IMR-90 (cell line): ENCODE measurements at regions not wholly inside any gene's neighbourhood (a gene's known extent, or its start where the extent isn't known, plus 50 kb on each side); places are given as distances from the start of the nearest gene placed in this dataset.

ENCODE experiments used
- ATAC-seq: fragments of 200-7000 bp; cut with Tn5 transposase; 2 replicates; pipeline ENCODE4 v1.9.1; 2020; ENCODE audit warnings: low read depth, mild to moderate bottlenecking, moderate library complexity
- BruUV-seq: library from RNA; stranded (reverse); fragments of 400-500 nt; replicated peaks from 2 replicates; lab custom pipeline; 2021; lab: Mats Ljungman, UMichigan
- CTCF ChIA-PET: fragments of 300-600 bp; formaldehyde crosslinking; extraction: SDS; loops from one replicate; lab custom pipeline; 2021; ENCODE audit warnings: antibody characterized with exemption; lab: Yijun Ruan, JAX
- POLR2A ChIA-PET: fragments of 300-600 bp; sonication (Branson Sonifier 250); formaldehyde crosslinking; loops from one replicate; lab custom pipeline; 2022; ENCODE audit warnings: antibody characterized with exemption; ENCODE audit not compliant: unreplicated experiment; lab: Charles Lee
- DNase-seq: peaks from one replicate; pipeline ENCODE4 v3.0.0; 2013
- H2AFZ ChIP-seq: replicated peaks from 2 replicates; pipeline ENCODE3; 2013; ENCODE audit warnings: low read length, mild to moderate bottlenecking; ENCODE audit not compliant: poor library complexity
- H2AK5ac ChIP-seq: 2 replicates; pipeline ENCODE4 v1.6.1; 2013; ENCODE audit warnings: low read depth, low read length, inconsistent platforms
- H2AK9ac ChIP-seq: replicated peaks from 2 replicates; pipeline ENCODE3; 2013; ENCODE audit warnings: mild to moderate bottlenecking, low read depth, low read length, moderate library complexity; ENCODE audit not compliant: poor library complexity
- H2BK120ac ChIP-seq: 2 replicates; pipeline ENCODE4 v1.6.1; 2013; ENCODE audit warnings: low read depth, low read length, inconsistent platforms
- H2BK15ac ChIP-seq: 3 replicates; pipeline ENCODE4 v1.6.1; 2013; ENCODE audit warnings: low read depth, low read length, inconsistent platforms
- H2BK20ac ChIP-seq: 2 replicates; pipeline ENCODE4 v1.6.1; 2013; ENCODE audit warnings: low read depth, mild to moderate bottlenecking, inconsistent platforms, low read length, moderate library complexity
- H2BK5ac ChIP-seq: 2 replicates; pipeline ENCODE4 v1.6.1; 2013; ENCODE audit warnings: mild to moderate bottlenecking, low read depth, low read length, inconsistent platforms; ENCODE audit not compliant: poor library complexity, severe bottlenecking
- H3K14ac ChIP-seq: replicated peaks from 2 replicates; pipeline ENCODE4 v1.6.1; 2013; ENCODE audit warnings: low read depth, low read length, inconsistent platforms
- H3K18ac ChIP-seq: 2 replicates; pipeline ENCODE4 v1.6.1; 2013; ENCODE audit warnings: low read depth, low read length, control low read depth
- H3K23ac ChIP-seq: 2 replicates; pipeline ENCODE4 v1.6.1; 2013; ENCODE audit warnings: low read depth, low read length, inconsistent platforms
- H3K27ac ChIP-seq: 2 replicates; pipeline ENCODE4 v1.5.1; 2013; ENCODE audit warnings: mild to moderate bottlenecking, control low read depth, low read length; ENCODE audit not compliant: insufficient read depth
- H3K27me3 ChIP-seq: 2 replicates; pipeline ENCODE4 v1.6.1; 2013; ENCODE audit warnings: low read length; ENCODE audit not compliant: control insufficient read depth, insufficient read depth
- H3K36me3 ChIP-seq: 2 replicates; pipeline ENCODE4 v1.6.1; 2013; ENCODE audit warnings: low read length, mixed read lengths; ENCODE audit not compliant: control insufficient read depth, insufficient read depth
- H3K4ac ChIP-seq: 2 replicates; pipeline ENCODE4 v1.6.1; 2013; ENCODE audit warnings: low read depth, low read length, inconsistent platforms
- H3K4me1 ChIP-seq: 2 replicates; pipeline ENCODE4 v1.6.1; 2013; ENCODE audit warnings: low read length, mixed read lengths; ENCODE audit not compliant: control insufficient read depth, insufficient read depth
- H3K4me2 ChIP-seq: 2 replicates; pipeline ENCODE4 v1.6.1; 2013; ENCODE audit warnings: low read depth, mild to moderate bottlenecking, control low read depth, low read length, moderate library complexity
- H3K4me3 ChIP-seq: 2 replicates; pipeline ENCODE4 v1.5.1; 2013; ENCODE audit warnings: low read depth, mild to moderate bottlenecking, control low read depth, low read length, moderate library complexity; ENCODE audit not compliant: insufficient read depth
- H3K56ac ChIP-seq: 2 replicates; pipeline ENCODE4 v1.6.1; 2013; ENCODE audit warnings: low read length, inconsistent platforms; ENCODE audit not compliant: insufficient read depth; ENCODE audit errors: extremely low read depth
- H3K79me1 ChIP-seq, 2 experiments: 2 replicates each; pipeline ENCODE4 v1.6.1; 2013; ENCODE audit warnings: low read length in 2 of 2, inconsistent platforms in 1 of 2, low read depth in 1 of 2
- H3K9ac ChIP-seq: 2 replicates; pipeline ENCODE4 v1.6.1; 2013; ENCODE audit warnings: low read depth, low read length, control low read depth
- H3K9me1 ChIP-seq: 2 replicates; pipeline ENCODE4 v1.6.1; 2013; ENCODE audit warnings: low read length, inconsistent platforms; ENCODE audit not compliant: insufficient read depth
- H3K9me3 ChIP-seq: 2 replicates; pipeline ENCODE4 v1.6.1; 2013; ENCODE audit warnings: low read length; ENCODE audit not compliant: control insufficient read depth, insufficient read depth
- H4K20me1 ChIP-seq: 2 replicates; pipeline ENCODE4 v1.6.1; 2013; ENCODE audit warnings: low read length, inconsistent platforms; ENCODE audit not compliant: insufficient read depth
- H4K5ac ChIP-seq: 2 replicates; pipeline ENCODE4 v1.6.1; 2013; ENCODE audit warnings: mild to moderate bottlenecking, low read depth, low read length, control low read depth
- H4K8ac ChIP-seq, 2 experiments: 2 replicates each; pipeline ENCODE4 v1.6.1; 2013; ENCODE audit warnings: low read depth in 2 of 2, low read length in 2 of 2, control low read depth in 1 of 2, inconsistent platforms in 1 of 2
- H4K91ac ChIP-seq: 2 replicates; pipeline ENCODE4 v1.6.1; 2013; ENCODE audit warnings: low read depth, low read length, inconsistent platforms; ENCODE audit not compliant: insufficient read depth
- BHLHE40 ChIP-seq: fragments of 150-350 bp; IDR thresholded peaks from 2 replicates; pipeline ENCODE4 v1.6.1; 2016; ENCODE audit warnings: mild to moderate bottlenecking, low read depth, low read length
- CEBPB ChIP-seq: IDR thresholded peaks from 2 replicates; pipeline ENCODE4 v1.6.1; 2012; ENCODE audit warnings: low read depth, low read length, improper control_type of control experiment
- CHD1 ChIP-seq: IDR thresholded peaks from 2 replicates; pipeline ENCODE4 v1.6.1; 2012; ENCODE audit warnings: low read depth, low read length, improper control_type of control experiment
- FOS ChIP-seq: fragments of 150-350 bp; IDR thresholded peaks from 2 replicates; pipeline ENCODE4 v1.6.1; 2016; ENCODE audit warnings: low read depth, low read length
- MAFK ChIP-seq: IDR thresholded peaks from 2 replicates; pipeline ENCODE4 v1.6.1; 2012; ENCODE audit warnings: low read depth, low read length, improper control_type of control experiment
- MAZ ChIP-seq: IDR thresholded peaks from 2 replicates; pipeline ENCODE4 v1.6.1; 2012; ENCODE audit warnings: low read depth, mild to moderate bottlenecking, low read length, improper control_type of control experiment, moderate library complexity, borderline replicate concordance
- MXI1 ChIP-seq: IDR thresholded peaks from 2 replicates; pipeline ENCODE4 v1.6.1; 2012; ENCODE audit warnings: low read depth, mild to moderate bottlenecking, low read length, moderate library complexity, borderline replicate concordance
- NFE2L2 ChIP-seq: fragments of 150-350 bp; IDR thresholded peaks from 2 replicates; pipeline ENCODE4 v1.6.1; 2016; ENCODE audit warnings: low read depth, mild to moderate bottlenecking, low read length
- POLR2A ChIP-seq: IDR thresholded peaks from 2 replicates; pipeline ENCODE4 v1.6.1; 2012; ENCODE audit warnings: mild to moderate bottlenecking, low read depth, low read length
- RAD21 ChIP-seq: IDR thresholded peaks from 2 replicates; pipeline ENCODE4 v1.6.1; 2012; ENCODE audit warnings: low read length, improper control_type of control experiment
- RCOR1 ChIP-seq: IDR thresholded peaks from 2 replicates; pipeline ENCODE4 v1.6.1; 2012; ENCODE audit warnings: mild to moderate bottlenecking, low read length, improper control_type of control experiment; ENCODE audit not compliant: insufficient replicate concordance
- RFX5 ChIP-seq: IDR thresholded peaks from 2 replicates; pipeline ENCODE4 v1.8.0; 2012; ENCODE audit warnings: low read depth, mild to moderate bottlenecking, low read length, moderate library complexity
- SMC3 ChIP-seq: fragments of 150-350 bp; IDR thresholded peaks from 2 replicates; pipeline ENCODE4 v1.6.1; 2016; ENCODE audit warnings: low read depth, mild to moderate bottlenecking, antibody characterized with exemption, low read length, moderate library complexity
- WGBS, 2 experiments: methylation state at CpG; one replicate each; pipeline versions ENCODE4 v1.1.5 to v1.1.7; 2013; ENCODE audit warnings: missing lambda C conversion rate in 2 of 2; ENCODE audit not compliant: insufficient read length in 1 of 2; ENCODE audit errors: extremely low coverage in 2 of 2; 5-methylcytosine and 5-hydroxymethylcytosine counted together
- dilution Hi-C: fragments of 300-500 bp; cut with HindIII; formaldehyde crosslinking; loops from one replicate; pipeline ENCODE4 v1.14.3; 2018; ENCODE audit warnings: low sequenced_read_pairs; ENCODE audit not compliant: unreplicated experiment
- in situ Hi-C: fragments of 300-500 bp; cut with MboI; formaldehyde crosslinking; loops from 3 replicates; pipeline ENCODE4 v1.14.3; 2019; ENCODE audit warnings: low sequenced_read_pairs, inconsistent platforms, mixed read lengths
- intact Hi-C: fragments of 100-400 bp; cut with micrococcal nuclease; formaldehyde crosslinking; loops from 2 replicates; pipeline ENCODE4 v1.10.0; 2022
- TF ChIP-seq, protein P1 (sequence below): fragments of 150-350 bp; IDR thresholded peaks from 2 replicates; pipeline ENCODE4 v1.6.1; 2017; ENCODE audit warnings: mild to moderate bottlenecking, antibody characterized with exemption, low read length, low read depth
- TF ChIP-seq, protein P2 (sequence below): fragments of 150-350 bp; IDR thresholded peaks from 2 replicates; pipeline ENCODE4 v1.6.1; 2016; ENCODE audit warnings: low read depth, mild to moderate bottlenecking, low read length, moderate library complexity, borderline replicate concordance
- TF ChIP-seq, protein P3 (sequence below): conservative IDR thresholded peaks from 2 replicates; pipeline ENCODE4 v1.5.1; 2012; ENCODE audit warnings: mild to moderate bottlenecking, low read depth, low read length, improper control_type of control experiment

DNA sequence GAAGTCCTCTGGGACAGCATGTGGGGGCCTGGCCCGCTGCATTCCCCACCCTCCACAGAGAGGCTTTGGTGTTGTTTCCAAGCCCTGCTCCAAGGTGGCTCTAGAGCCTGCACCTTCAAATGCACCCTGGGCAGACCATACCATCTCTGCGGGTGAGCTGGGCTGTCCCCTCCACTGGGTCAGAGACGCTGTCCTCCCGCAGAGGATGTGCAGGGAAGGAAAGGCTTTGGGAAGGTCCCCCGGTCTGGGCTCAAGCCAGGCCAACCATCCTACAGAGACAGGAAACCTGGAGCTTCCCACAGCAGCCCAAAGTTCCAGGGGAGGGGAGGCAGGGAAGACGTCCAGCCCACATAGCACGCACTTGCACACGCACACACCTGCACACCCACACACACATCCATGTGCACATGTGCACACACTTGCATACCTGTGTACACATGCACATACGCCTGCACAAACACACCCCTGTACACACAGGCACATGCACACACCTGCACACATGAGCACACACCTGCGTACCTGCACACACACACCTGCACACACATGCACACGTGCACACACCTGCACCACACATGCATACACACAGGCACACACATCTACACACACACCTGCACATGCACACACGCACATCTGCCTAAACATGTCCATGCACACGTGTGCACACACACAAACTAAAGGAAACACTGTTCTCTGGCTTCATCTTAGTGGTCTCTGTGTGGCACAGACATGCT is 155.4 kb downstream of the ERMARD start:
- in situ Hi-C loops (no loop called here), intact Hi-C loops (no loop called here), dilution Hi-C loops (no loop called here)
- no peak overlapping the region for H3K56ac ChIP-seq
- no peak overlapping the region for H2BK5ac ChIP-seq
- no peak overlapping the region for H3K14ac ChIP-seq
- H3K27me3 ChIP-seq = no peaks in the 10 kb centered on the region
- no peak overlapping the region for H3K18ac ChIP-seq
- no peak overlapping the region for H2BK120ac ChIP-seq
- H2BK20ac ChIP-seq = no peak overlapping the region
- no peaks in the 10 kb centered on the region for H3K36me3 ChIP-seq
- H4K20me1 ChIP-seq = no peaks in the 10 kb centered on the region
- H2BK15ac ChIP-seq = no peak overlapping the region
- no peak overlapping the region for H3K27ac ChIP-seq
- no peak overlapping the region for H4K5ac ChIP-seq
- H2AK5ac ChIP-seq = no peak overlapping the region
- TF ChIP-seq MXI1 (no peak), CEBPB (no peak), BHLHE40 (no peak), FOS (no peak), SMC3 (no peak), RAD21 (no peak), MAZ (no peak), RCOR1 (no peak), MAFK (no peak), POLR2A (no peak), CHD1 (no peak), RFX5 (no peak), NFE2L2 (no peak)
- TF ChIP-seq, protein P1, sequence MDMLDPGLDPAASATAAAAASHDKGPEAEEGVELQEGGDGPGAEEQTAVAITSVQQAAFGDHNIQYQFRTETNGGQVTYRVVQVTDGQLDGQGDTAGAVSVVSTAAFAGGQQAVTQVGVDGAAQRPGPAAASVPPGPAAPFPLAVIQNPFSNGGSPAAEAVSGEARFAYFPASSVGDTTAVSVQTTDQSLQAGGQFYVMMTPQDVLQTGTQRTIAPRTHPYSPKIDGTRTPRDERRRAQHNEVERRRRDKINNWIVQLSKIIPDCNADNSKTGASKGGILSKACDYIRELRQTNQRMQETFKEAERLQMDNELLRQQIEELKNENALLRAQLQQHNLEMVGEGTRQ = no peak
- TF ChIP-seq, protein P2, sequence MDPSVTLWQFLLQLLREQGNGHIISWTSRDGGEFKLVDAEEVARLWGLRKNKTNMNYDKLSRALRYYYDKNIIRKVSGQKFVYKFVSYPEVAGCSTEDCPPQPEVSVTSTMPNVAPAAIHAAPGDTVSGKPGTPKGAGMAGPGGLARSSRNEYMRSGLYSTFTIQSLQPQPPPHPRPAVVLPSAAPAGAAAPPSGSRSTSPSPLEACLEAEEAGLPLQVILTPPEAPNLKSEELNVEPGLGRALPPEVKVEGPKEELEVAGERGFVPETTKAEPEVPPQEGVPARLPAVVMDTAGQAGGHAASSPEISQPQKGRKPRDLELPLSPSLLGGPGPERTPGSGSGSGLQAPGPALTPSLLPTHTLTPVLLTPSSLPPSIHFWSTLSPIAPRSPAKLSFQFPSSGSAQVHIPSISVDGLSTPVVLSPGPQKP = no peak
- TF ChIP-seq, protein P3, sequence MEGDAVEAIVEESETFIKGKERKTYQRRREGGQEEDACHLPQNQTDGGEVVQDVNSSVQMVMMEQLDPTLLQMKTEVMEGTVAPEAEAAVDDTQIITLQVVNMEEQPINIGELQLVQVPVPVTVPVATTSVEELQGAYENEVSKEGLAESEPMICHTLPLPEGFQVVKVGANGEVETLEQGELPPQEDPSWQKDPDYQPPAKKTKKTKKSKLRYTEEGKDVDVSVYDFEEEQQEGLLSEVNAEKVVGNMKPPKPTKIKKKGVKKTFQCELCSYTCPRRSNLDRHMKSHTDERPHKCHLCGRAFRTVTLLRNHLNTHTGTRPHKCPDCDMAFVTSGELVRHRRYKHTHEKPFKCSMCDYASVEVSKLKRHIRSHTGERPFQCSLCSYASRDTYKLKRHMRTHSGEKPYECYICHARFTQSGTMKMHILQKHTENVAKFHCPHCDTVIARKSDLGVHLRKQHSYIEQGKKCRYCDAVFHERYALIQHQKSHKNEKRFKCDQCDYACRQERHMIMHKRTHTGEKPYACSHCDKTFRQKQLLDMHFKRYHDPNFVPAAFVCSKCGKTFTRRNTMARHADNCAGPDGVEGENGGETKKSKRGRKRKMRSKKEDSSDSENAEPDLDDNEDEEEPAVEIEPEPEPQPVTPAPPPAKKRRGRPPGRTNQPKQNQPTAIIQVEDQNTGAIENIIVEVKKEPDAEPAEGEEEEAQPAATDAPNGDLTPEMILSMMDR = no peak
- H2AFZ ChIP-seq = peak overlapping the region; percentile 32
- CTCF ChIA-PET = no interaction called here
- no peak overlapping the region for H4K8ac ChIP-seq
- H2AK9ac ChIP-seq = peak overlapping the region; percentile 28
- no peaks in the 10 kb centered on the region for H3K79me1 ChIP-seq
- H4K91ac ChIP-seq = no peak overlapping the region
- no peak overlapping the region for H3K4ac ChIP-seq
- ATAC-seq (no peak), DNase-seq (no peak)
- peaks cover 44% of the 10 kb centered on the region for H3K9me3 ChIP-seq
- POLR2A ChIA-PET = no interaction called here
- H3K9ac ChIP-seq = no peak overlapping the region
- WGBS, 2 experiments = 62% methylated on average over 5 of the region's 13 CpGs; no CpG with 5 or more reads in 1 of the 2 experiments
- H3K4me2 ChIP-seq = no peak overlapping the region
- no peaks in the 10 kb centered on the region for H3K9me1 ChIP-seq
- H3K23ac ChIP-seq = no peak overlapping the region
- BruUV-seq = no TSS peak
- H3K4me1 ChIP-seq = no peaks in the 10 kb centered on the region; the same call in 1 of the 2 replicates
- no peak overlapping the region for H3K4me3 ChIP-seq
